ENCODE measurements at regions not wholly inside any gene's neighbourhood (a gene's known extent, or its start where the extent isn't known, plus 50 kb on each side); places are given as distances from the start of the nearest gene placed in this dataset.

GRCh38 chr12:127820846-127821245 lies 446.1 kb upstream of the TMEM132C start:
- TF ChIP-seq, protein P1, sequence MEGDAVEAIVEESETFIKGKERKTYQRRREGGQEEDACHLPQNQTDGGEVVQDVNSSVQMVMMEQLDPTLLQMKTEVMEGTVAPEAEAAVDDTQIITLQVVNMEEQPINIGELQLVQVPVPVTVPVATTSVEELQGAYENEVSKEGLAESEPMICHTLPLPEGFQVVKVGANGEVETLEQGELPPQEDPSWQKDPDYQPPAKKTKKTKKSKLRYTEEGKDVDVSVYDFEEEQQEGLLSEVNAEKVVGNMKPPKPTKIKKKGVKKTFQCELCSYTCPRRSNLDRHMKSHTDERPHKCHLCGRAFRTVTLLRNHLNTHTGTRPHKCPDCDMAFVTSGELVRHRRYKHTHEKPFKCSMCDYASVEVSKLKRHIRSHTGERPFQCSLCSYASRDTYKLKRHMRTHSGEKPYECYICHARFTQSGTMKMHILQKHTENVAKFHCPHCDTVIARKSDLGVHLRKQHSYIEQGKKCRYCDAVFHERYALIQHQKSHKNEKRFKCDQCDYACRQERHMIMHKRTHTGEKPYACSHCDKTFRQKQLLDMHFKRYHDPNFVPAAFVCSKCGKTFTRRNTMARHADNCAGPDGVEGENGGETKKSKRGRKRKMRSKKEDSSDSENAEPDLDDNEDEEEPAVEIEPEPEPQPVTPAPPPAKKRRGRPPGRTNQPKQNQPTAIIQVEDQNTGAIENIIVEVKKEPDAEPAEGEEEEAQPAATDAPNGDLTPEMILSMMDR (IDR thresholded peaks at IDR 0.05; ENCODE audit: low read length): no peak
- no peak for TF ChIP-seq EZH2 (IDR thresholded peaks at IDR 0.05; ENCODE audit: borderline replicate concordance, low read length)
